A673 (cell line): ENCODE measurements at regions not wholly inside any gene's neighbourhood (a gene's known extent, or its start where the extent isn't known, plus 50 kb on each side); places are given as distances from the start of the nearest gene placed in this dataset.
"Not testable (repeated sequence)": the region's sequence is repeated elsewhere in the genome, so short reads cannot be mapped to it uniquely, and the experiment has no call there.

Source experiments
- BruUV-seq: library from RNA; stranded (reverse); fragments of 400-500 nt; replicated peaks from 2 replicates; lab custom pipeline; 2021; lab: Mats Ljungman, UMichigan
- CTCF ChIA-PET: fragments of 300-600 bp; sonication (Branson Sonifier 250); formaldehyde crosslinking; loops from one replicate; lab custom pipeline; 2022; ENCODE audit warnings: antibody characterized with exemption; lab: Charles Lee
- POLR2A ChIA-PET: fragments of 300-600 bp; sonication (Branson Sonifier 250); formaldehyde crosslinking; loops from one replicate; lab custom pipeline; 2022; ENCODE audit warnings: antibody characterized with exemption; ENCODE audit not compliant: low non-redundant PET; lab: Charles Lee
- DNase-seq: peaks from one replicate; pipeline ENCODE4 v3.0.0-alpha.2; 2015; ENCODE audit warnings: low spot score
- H3K27ac ChIP-seq: fragments of 200-600 bp; sonication (generic); 2 replicates; pipeline ENCODE4 v1.5.1; 2016; ENCODE audit warnings: mixed run types, low read depth, mild to moderate bottlenecking, mixed read lengths, antibody characterized with exemption, low read length; ENCODE audit not compliant: poor library complexity, severe bottlenecking
- H3K27me3 ChIP-seq: fragments of 200-600 bp; sonication (generic); replicated peaks from 2 replicates; pipeline ENCODE4 v1.6.1; 2017; ENCODE audit warnings: mixed run types, low read depth, mild to moderate bottlenecking, mixed read lengths, antibody characterized with exemption, low read length; ENCODE audit not compliant: insufficient read depth, poor library complexity
- H3K36me3 ChIP-seq: fragments of 200-600 bp; sonication (generic); 2 replicates; pipeline ENCODE4 v1.6.1; 2016; ENCODE audit warnings: mixed run types, mild to moderate bottlenecking, mixed read lengths, antibody characterized with exemption, low read length; ENCODE audit not compliant: insufficient read depth, poor library complexity, severe bottlenecking
- H3K4me1 ChIP-seq: fragments of 200-600 bp; sonication (generic); 2 replicates; pipeline ENCODE4 v1.6.1; 2017; ENCODE audit warnings: mixed run types, mild to moderate bottlenecking, mixed read lengths, antibody characterized with exemption, low read length; ENCODE audit not compliant: insufficient read depth, poor library complexity, severe bottlenecking
- H3K4me3 ChIP-seq: fragments of 200-600 bp; sonication (generic); 2 replicates; pipeline ENCODE4 v1.5.1; 2016; ENCODE audit warnings: low read depth, mixed run types, mild to moderate bottlenecking, mixed read lengths, low read length; ENCODE audit not compliant: poor library complexity, severe bottlenecking
- H3K9me3 ChIP-seq: fragments of 200-600 bp; sonication (generic); 2 replicates; pipeline ENCODE4 v1.6.1; 2016; ENCODE audit warnings: mixed run types, low read depth, mild to moderate bottlenecking, mixed read lengths, antibody characterized with exemption, low read length; ENCODE audit not compliant: poor library complexity, severe bottlenecking
- EZH2 ChIP-seq: fragments of 200-600 bp; sonication (generic); IDR thresholded peaks from 2 replicates; pipeline ENCODE4 v1.6.1; 2017; ENCODE audit warnings: borderline replicate concordance, low read depth, mild to moderate bottlenecking, mixed read lengths, antibody characterized with exemption, low read length; ENCODE audit not compliant: poor library complexity, severe bottlenecking
- intact Hi-C: fragments of 100-400 bp; cut with micrococcal nuclease; formaldehyde crosslinking; loops from one replicate; pipeline ENCODE4 v1.10.0; 2022; ENCODE audit not compliant: unreplicated experiment
- TF ChIP-seq, protein P1 (sequence below): fragments of 300-800, 200-600 bp; sonication (generic); conservative IDR thresholded peaks from 2 replicates; pipeline ENCODE4 v1.5.1; 2017; ENCODE audit warnings: low read depth, mild to moderate bottlenecking, antibody characterized with exemption, low read length, moderate library complexity, mixed read lengths

GRCh38 chr2:150122156-150122555 lies 365.3 kb downstream of the RND3 start:
- intact Hi-C loops, result no loop called here

DNA sequence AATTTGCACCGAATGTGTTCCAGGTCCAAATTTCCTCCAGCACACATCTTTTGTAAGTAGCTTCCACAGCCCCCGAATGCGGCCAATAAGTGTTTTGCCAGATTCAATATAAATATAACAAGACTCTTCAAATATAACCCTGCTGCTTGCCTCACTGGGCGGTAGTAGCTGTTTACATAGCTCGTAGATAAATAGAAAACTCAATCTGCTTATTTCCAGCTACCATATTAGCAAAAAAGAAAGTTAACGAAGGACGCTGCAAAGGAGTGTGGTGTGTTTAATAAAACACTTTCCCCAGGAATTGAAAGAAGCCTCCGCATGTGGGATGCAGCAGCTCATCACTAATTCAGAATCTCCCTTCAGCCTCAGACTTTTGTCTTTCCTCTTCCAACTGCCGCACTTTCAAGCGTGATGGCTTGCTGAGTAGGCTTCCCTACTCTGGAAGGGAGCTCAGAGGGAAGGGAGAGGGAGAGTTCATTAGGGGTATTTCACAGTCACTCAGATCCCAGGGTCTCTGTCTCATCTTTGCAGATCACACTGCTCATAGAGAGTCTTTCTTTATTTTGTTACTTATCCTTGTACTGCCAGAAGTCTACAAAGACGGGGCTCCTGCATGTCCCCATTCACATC lies 367.0 kb downstream of the RND3 start:
- no peak overlapping the region for H3K4me3 ChIP-seq
- BruUV-seq, result no TSS peak

More at GRCh38 chr2:150122156-150122555, 365.3 kb downstream of the RND3 start:
- DNase-seq, result no peak
- H3K27ac ChIP-seq, result no peak overlapping the region
- ChIA-PET POLR2A (interaction anchor here (0.7 kb wide), 1 partner anchor 392 kb away, joined by 3 read pairs; no protein-coding TSS in a partner anchor), CTCF (no interaction called here)
- H3K36me3 ChIP-seq, result no peaks in the 10 kb centered on the region
- no peaks in the 10 kb centered on the region for H3K4me1 ChIP-seq
- no peak overlapping the region for H3K4me3 ChIP-seq
- TF ChIP-seq EZH2, result no peak
- TF ChIP-seq, protein P1, sequence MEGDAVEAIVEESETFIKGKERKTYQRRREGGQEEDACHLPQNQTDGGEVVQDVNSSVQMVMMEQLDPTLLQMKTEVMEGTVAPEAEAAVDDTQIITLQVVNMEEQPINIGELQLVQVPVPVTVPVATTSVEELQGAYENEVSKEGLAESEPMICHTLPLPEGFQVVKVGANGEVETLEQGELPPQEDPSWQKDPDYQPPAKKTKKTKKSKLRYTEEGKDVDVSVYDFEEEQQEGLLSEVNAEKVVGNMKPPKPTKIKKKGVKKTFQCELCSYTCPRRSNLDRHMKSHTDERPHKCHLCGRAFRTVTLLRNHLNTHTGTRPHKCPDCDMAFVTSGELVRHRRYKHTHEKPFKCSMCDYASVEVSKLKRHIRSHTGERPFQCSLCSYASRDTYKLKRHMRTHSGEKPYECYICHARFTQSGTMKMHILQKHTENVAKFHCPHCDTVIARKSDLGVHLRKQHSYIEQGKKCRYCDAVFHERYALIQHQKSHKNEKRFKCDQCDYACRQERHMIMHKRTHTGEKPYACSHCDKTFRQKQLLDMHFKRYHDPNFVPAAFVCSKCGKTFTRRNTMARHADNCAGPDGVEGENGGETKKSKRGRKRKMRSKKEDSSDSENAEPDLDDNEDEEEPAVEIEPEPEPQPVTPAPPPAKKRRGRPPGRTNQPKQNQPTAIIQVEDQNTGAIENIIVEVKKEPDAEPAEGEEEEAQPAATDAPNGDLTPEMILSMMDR, result no peak
- no peaks in the 10 kb centered on the region for H3K9me3 ChIP-seq
- BruUV-seq, result no TSS peak
- H3K27me3 ChIP-seq, result no peaks in the 10 kb centered on the region

GRCh38 chr2:150119819-150120218 lies 367.6 kb downstream of the RND3 start:
- H3K27me3 ChIP-seq, result no peaks in the 10 kb centered on the region
- CTCF ChIA-PET, result no interaction called here
- no peak overlapping the region for H3K27ac ChIP-seq
- H3K4me1 ChIP-seq, result no peaks in the 10 kb centered on the region
- H3K36me3 ChIP-seq, result no peaks in the 10 kb centered on the region
- no peaks in the 10 kb centered on the region for H3K9me3 ChIP-seq
- no peak overlapping the region for H3K4me3 ChIP-seq
- intact Hi-C loops, result no loop called here
- no peak for DNase-seq
- no TSS peak for BruUV-seq
- POLR2A ChIA-PET, result no interaction called here
- TF ChIP-seq EZH2, result no peak
- TF ChIP-seq, protein P1, result no peak

More for the DNA sequence above, 367.0 kb downstream of the RND3 start:
- DNase-seq, result no peak
- Histone ChIP-seq H3K36me3 (no peaks in the 10 kb centered on the region), H3K9me3 (no peaks in the 10 kb centered on the region), H3K4me1 (no peaks in the 10 kb centered on the region), H3K27me3 (no peaks in the 10 kb centered on the region), H3K27ac (no peak overlapping the region)
- intact Hi-C loops, result no loop called here
- TF ChIP-seq EZH2, result no peak
- TF ChIP-seq, protein P1, result no peak
- ChIA-PET POLR2A (no interaction called here), CTCF (no interaction called here)

DNA sequence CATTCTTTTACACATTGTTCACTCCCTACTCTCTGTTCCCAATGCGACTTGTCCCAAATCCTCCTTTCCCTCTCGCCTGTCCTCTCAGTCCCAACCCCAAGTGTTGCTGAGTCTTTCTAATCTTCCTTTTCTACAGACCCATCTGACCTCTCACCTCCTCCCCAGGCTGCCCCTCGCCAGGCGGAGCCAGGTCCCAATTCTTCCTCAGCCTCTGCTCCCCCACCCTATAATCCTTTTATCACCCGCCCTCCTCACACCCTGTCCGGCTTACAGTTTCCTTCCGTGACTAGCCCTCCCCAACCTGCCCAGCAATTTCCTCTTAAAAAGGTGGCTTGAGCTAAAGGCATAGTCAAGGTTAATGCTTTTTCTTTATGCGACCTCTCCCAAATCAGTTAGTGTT lies 373.4 kb downstream of the RND3 start:
- POLR2A ChIA-PET, H3K4me1 ChIP-seq, BruUV-seq, H3K27me3 ChIP-seq, DNase-seq, intact Hi-C loops, H3K4me3 ChIP-seq, H3K36me3 ChIP-seq, H3K27ac ChIP-seq, H3K9me3 ChIP-seq, CTCF ChIA-PET: not testable (repeated sequence)
